ENCODE measurements at regions not wholly inside any gene's neighbourhood (a gene's known extent, or its start where the extent isn't known, plus 50 kb on each side); places are given as distances from the start of the nearest gene placed in this dataset.

GRCh38 chr12:89165703-89166102 lies 186.6 kb downstream of the DUSP6 start:
- Mint-ChIP-seq H3K4me3 (no peak overlapping the region), H3K9me3 (peaks cover 5% of the 10 kb centered on the region), H3K36me3 (ENCODE audit: low read depth) (no peaks in the 10 kb centered on the region), H3K27ac (no peak overlapping the region), H3K27me3 (ENCODE audit: low read depth) (no peaks in the 10 kb centered on the region), H3K4me1 (no peaks in the 10 kb centered on the region)
- TF ChIP-seq CTCF (IDR thresholded peaks at IDR 0.05; ENCODE audit: unreplicated experiment in 3 of 3): no peak

GRCh38 chr12:89163918-89164317 lies 188.4 kb downstream of the DUSP6 start:
- no peak for TF ChIP-seq CTCF (IDR thresholded peaks at IDR 0.05; ENCODE audit: unreplicated experiment in 3 of 3)
- no peak overlapping the region for H3K27ac Mint-ChIP-seq

GRCh38 chr12:89162589-89163261 lies 189.6 kb downstream of the DUSP6 start:
- H3K4me1 Mint-ChIP-seq: no peaks in the 10 kb centered on the region
- no peak overlapping the region for H3K27ac Mint-ChIP-seq
- H3K4me3 Mint-ChIP-seq: no peak overlapping the region
- no peaks in the 10 kb centered on the region for H3K27me3 Mint-ChIP-seq (ENCODE audit: low read depth)
- no peak for TF ChIP-seq CTCF (IDR thresholded peaks at IDR 0.05; ENCODE audit: unreplicated experiment in 3 of 3)
- no peaks in the 10 kb centered on the region for H3K9me3 Mint-ChIP-seq
- H3K36me3 Mint-ChIP-seq (ENCODE audit: low read depth): no peaks in the 10 kb centered on the region

More at GRCh38 chr12:89163918-89164317, 188.4 kb downstream of the DUSP6 start:
- no peaks in the 10 kb centered on the region for H3K27me3 Mint-ChIP-seq (ENCODE audit: low read depth)
- no peaks in the 10 kb centered on the region for H3K4me1 Mint-ChIP-seq
- H3K9me3 Mint-ChIP-seq: no peaks in the 10 kb centered on the region
- H3K4me3 Mint-ChIP-seq: no peak overlapping the region
- H3K36me3 Mint-ChIP-seq (ENCODE audit: low read depth): no peaks in the 10 kb centered on the region

GRCh38 chr12:89161557-89161956 lies 190.7 kb downstream of the DUSP6 start:
- no peak overlapping the region for H3K27ac Mint-ChIP-seq
- H3K36me3 Mint-ChIP-seq (ENCODE audit: low read depth): no peaks in the 10 kb centered on the region
- H3K4me3 Mint-ChIP-seq: no peak overlapping the region
- no peak for TF ChIP-seq CTCF (IDR thresholded peaks at IDR 0.05; ENCODE audit: unreplicated experiment in 3 of 3)
- no peaks in the 10 kb centered on the region for H3K4me1 Mint-ChIP-seq
- H3K27me3 Mint-ChIP-seq (ENCODE audit: low read depth): no peaks in the 10 kb centered on the region
- H3K9me3 Mint-ChIP-seq: no peaks in the 10 kb centered on the region

GRCh38 chr12:89160716-89161123 lies 191.6 kb downstream of the DUSP6 start:
- Mint-ChIP-seq H3K9me3 (no peaks in the 10 kb centered on the region), H3K36me3 (ENCODE audit: low read depth) (no peaks in the 10 kb centered on the region), H3K27me3 (ENCODE audit: low read depth) (no peaks in the 10 kb centered on the region), H3K27ac (no peak overlapping the region), H3K4me3 (no peak overlapping the region), H3K4me1 (no peaks in the 10 kb centered on the region)
- no peak for TF ChIP-seq CTCF (IDR thresholded peaks at IDR 0.05; ENCODE audit: unreplicated experiment in 3 of 3)

GRCh38 chr12:89157413-89157812 lies 194.9 kb downstream of the DUSP6 start:
- no peak for TF ChIP-seq CTCF (IDR thresholded peaks at IDR 0.05; ENCODE audit: unreplicated experiment in 3 of 3)
- H3K4me3 Mint-ChIP-seq: no peak overlapping the region
- no peaks in the 10 kb centered on the region for H3K36me3 Mint-ChIP-seq (ENCODE audit: low read depth)
- no peak overlapping the region for H3K27ac Mint-ChIP-seq
- peaks cover 3% of the 10 kb centered on the region for H3K27me3 Mint-ChIP-seq (ENCODE audit: low read depth)
- H3K4me1 Mint-ChIP-seq: no peaks in the 10 kb centered on the region
- peaks cover 3% of the 10 kb centered on the region for H3K9me3 Mint-ChIP-seq
